ENCODE measurements at regions not wholly inside any gene's neighbourhood (a gene's known extent, or its start where the extent isn't known, plus 50 kb on each side); places are given as distances from the start of the nearest gene placed in this dataset.
"Not testable (repeated sequence)": the region's sequence is repeated elsewhere in the genome, so short reads cannot be mapped to it uniquely, and the experiment has no call there.

- Mint-ChIP-seq H3K4me1 (ENCODE audit: low read depth) (peaks cover 8% of the 10 kb centered on the region), H3K4me3 (no peak overlapping the region), H3K36me3 (ENCODE audit: low read depth) (no peaks in the 10 kb centered on the region), H3K27me3 (ENCODE audit: insufficient read depth) (peaks cover 2% of the 10 kb centered on the region), H3K9me3 (no peaks in the 10 kb centered on the region), H3K27ac (no peak overlapping the region)
- no peak for DNase-seq (ENCODE audit: low spot score)
- intact Hi-C loops (cut with micrococcal nuclease) = loop anchor here (5.0 kb wide), 1 partner anchor 69 kb away; no protein-coding TSS in a partner anchor
Observed at GRCh38 chr6:11938285-11938890, 73.7 kb upstream of the HIVEP1 start.

DNA sequence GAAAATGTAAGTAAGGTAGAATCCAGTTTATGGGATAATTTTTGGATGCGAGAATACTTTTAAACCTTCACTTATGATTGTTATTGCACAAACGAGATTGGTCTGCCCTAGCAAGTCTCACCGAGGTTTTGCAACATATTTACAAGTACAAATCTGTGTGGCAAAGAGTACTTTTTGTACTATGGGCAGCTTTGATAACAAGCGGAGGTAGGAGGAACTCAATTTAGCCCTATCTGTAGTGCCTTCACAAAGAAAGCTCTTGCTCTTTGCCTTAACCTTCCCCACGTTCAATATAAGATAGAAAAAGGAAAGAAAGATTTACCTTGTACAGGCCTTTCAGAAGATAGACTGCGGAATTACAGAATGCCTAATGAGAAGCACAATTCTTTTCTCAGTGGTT, 77.5 kb upstream of the HIVEP1 start:
- Mint-ChIP-seq H3K4me1 (ENCODE audit: low read depth) (no peaks in the 10 kb centered on the region), H3K4me3 (no peak overlapping the region), H3K9me3 (no peaks in the 10 kb centered on the region), H3K36me3 (ENCODE audit: low read depth) (no peaks in the 10 kb centered on the region), H3K27me3 (ENCODE audit: insufficient read depth) (peaks cover 2% of the 10 kb centered on the region), H3K27ac (no peak overlapping the region)
- no peak for DNase-seq (ENCODE audit: low spot score)
- intact Hi-C loops (cut with micrococcal nuclease) = loop anchor here (5.0 kb wide), 1 partner anchor 73 kb away; no protein-coding TSS in a partner anchor

- DNase-seq (ENCODE audit: low spot score); H3K36me3 Mint-ChIP-seq (ENCODE audit: low read depth); H3K27ac Mint-ChIP-seq; intact Hi-C loops (cut with micrococcal nuclease); H3K9me3 Mint-ChIP-seq; H3K4me1 Mint-ChIP-seq (ENCODE audit: low read depth); H3K27me3 Mint-ChIP-seq (ENCODE audit: insufficient read depth); H3K4me3 Mint-ChIP-seq: not testable (repeated sequence)
Observed at GRCh38 chr6:11932892-11933291, 79.2 kb upstream of the HIVEP1 start.

- intact Hi-C loops (cut with micrococcal nuclease) = no loop called here
- peaks cover 6% of the 10 kb centered on the region for H3K27me3 Mint-ChIP-seq (ENCODE audit: insufficient read depth)
- DNase-seq (ENCODE audit: low spot score) = no peak
- H3K36me3 Mint-ChIP-seq (ENCODE audit: low read depth) = no peaks in the 10 kb centered on the region
- H3K4me1 Mint-ChIP-seq (ENCODE audit: low read depth) = no peaks in the 10 kb centered on the region
- H3K9me3 Mint-ChIP-seq = no peaks in the 10 kb centered on the region
- no peak overlapping the region for H3K4me3 Mint-ChIP-seq
- H3K27ac Mint-ChIP-seq = no peak overlapping the region
Observed at GRCh38 chr6:11931296-11932035, 80.6 kb upstream of the HIVEP1 start.

DNA sequence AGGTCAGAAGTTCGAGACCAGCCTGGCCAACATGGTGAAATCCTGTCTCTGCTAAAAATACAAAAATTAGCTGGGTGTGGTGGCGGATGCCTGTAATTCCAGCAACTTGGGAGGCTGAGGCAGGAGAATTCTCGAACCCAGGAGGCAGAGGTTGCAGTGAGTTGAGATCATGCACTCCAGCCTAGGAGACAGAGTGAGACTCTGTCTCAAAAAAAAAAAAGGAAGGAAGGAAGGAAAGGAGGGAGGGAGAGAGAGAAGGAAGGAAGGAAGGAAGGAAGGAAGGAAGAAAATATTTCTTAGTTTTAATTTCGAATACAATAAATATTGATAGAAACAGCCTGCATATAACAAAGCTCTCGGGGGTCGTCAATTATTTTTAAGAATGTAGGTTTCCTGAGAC, 81.3 kb upstream of the HIVEP1 start:
- H3K4me1 Mint-ChIP-seq (ENCODE audit: low read depth); H3K9me3 Mint-ChIP-seq; H3K27ac Mint-ChIP-seq; intact Hi-C loops (cut with micrococcal nuclease); H3K4me3 Mint-ChIP-seq; H3K36me3 Mint-ChIP-seq (ENCODE audit: low read depth); DNase-seq (ENCODE audit: low spot score); H3K27me3 Mint-ChIP-seq (ENCODE audit: insufficient read depth): not testable (repeated sequence)

DNA sequence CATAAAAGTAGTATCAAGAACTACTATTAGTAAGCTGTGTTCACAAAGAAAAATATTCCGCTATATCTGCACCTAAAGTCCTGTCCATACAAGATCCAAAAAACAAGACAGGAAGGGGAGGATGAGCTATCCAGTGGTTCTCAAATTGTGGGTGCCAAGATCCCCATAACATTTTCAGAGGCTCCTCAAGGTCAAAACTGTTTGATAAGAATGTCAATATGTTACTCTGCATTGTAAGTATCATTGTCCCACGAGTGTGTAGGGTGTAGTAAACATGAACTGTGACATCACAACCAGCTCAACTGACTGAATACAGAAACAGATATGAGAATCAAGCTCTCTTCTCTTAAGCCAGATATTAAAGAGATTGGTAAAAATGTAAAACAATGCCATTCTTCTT, 81.9 kb upstream of the HIVEP1 start:
- H3K4me3 Mint-ChIP-seq = no peak overlapping the region
- intact Hi-C loops (cut with micrococcal nuclease) = no loop called here
- H3K9me3 Mint-ChIP-seq = no peaks in the 10 kb centered on the region
- H3K27ac Mint-ChIP-seq = no peak overlapping the region
- no peaks in the 10 kb centered on the region for H3K4me1 Mint-ChIP-seq (ENCODE audit: low read depth)
- H3K36me3 Mint-ChIP-seq (ENCODE audit: low read depth) = no peaks in the 10 kb centered on the region
- H3K27me3 Mint-ChIP-seq (ENCODE audit: insufficient read depth) = peaks cover 7% of the 10 kb centered on the region
- no peak for DNase-seq (ENCODE audit: low spot score)

DNA sequence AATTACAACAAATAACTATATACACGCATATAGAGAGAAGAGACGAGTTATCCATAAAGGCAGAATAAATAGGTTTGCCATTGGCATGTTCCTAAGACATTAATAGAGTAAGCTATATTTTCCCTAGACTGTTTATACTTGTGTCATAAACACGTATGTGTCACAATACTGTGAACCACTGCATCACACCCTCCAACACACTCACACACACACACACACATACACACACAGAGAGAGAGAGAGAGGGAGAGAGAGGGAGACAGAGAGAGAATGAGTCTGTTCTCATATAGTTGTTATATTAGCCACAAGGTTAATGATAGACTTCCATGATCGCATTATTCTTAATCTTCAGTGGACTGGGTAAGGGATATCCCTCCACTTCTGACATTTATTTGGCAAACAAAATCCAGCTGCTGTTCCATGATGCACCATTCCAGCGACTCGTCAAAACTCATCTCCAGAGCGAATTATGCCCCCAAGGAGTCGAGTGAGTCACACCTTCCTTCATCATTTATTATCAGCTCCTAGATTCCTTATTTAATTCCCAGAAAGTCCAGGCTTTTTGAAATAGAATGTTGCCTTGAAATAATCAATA, 82.8 kb upstream of the HIVEP1 start:
- intact Hi-C loops (cut with micrococcal nuclease) = no loop called here
- no peaks in the 10 kb centered on the region for H3K9me3 Mint-ChIP-seq
- peaks cover 5% of the 10 kb centered on the region for H3K27me3 Mint-ChIP-seq (ENCODE audit: insufficient read depth)
- no peaks in the 10 kb centered on the region for H3K36me3 Mint-ChIP-seq (ENCODE audit: low read depth)
- H3K4me1 Mint-ChIP-seq (ENCODE audit: low read depth) = no peaks in the 10 kb centered on the region
- no peak overlapping the region for H3K4me3 Mint-ChIP-seq
- no peak for DNase-seq (ENCODE audit: low spot score)
- no peak overlapping the region for H3K27ac Mint-ChIP-seq

DNA sequence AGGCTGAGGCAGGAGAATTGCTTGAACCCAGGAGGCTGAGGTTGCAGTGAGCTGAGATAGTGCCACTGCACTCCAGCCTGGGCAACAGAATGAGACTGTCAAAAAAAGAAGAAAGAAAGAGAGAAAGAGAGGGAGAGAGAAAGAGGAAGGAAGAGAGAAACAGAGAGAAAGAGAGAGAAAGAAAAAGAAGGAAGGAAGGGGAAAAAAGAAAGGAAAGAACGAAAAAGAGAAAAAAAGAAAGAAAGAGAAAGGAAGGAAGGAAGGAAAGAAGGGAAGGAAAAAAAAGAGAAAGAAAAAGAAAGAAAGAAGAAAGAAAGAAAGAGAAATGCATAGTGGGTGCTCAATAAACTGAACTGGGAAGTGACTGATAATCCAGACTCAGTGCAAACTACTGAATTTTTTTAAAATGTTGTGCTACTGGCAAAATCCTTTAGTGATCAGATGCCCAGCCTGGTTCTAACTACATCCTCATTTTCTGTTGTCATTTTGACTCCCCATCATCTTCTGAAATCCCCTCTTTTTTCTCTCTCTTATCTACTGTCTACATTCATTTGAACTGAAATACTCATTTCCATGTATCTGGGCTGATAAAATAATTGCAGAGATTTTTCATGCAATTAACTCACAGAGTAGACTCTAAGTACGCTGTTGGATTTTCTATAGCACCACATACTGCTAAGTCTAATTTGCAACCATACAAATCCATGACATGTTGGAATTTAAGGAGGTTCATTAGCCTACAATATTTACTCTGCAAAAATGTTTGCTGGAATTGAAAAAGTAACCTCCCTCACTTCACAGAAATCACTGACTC, 85.3 kb upstream of the HIVEP1 start:
- no peaks in the 10 kb centered on the region for H3K9me3 Mint-ChIP-seq
- no peak overlapping the region for H3K4me3 Mint-ChIP-seq
- no peaks in the 10 kb centered on the region for H3K4me1 Mint-ChIP-seq (ENCODE audit: low read depth)
- H3K27ac Mint-ChIP-seq = no peak overlapping the region
- peaks cover 5% of the 10 kb centered on the region for H3K27me3 Mint-ChIP-seq (ENCODE audit: insufficient read depth)
- intact Hi-C loops (cut with micrococcal nuclease) = no loop called here
- no peak for DNase-seq (ENCODE audit: low spot score)
- H3K36me3 Mint-ChIP-seq (ENCODE audit: low read depth) = no peaks in the 10 kb centered on the region

GRCh38 chr6:11925805-11926204, 86.3 kb upstream of the HIVEP1 start:
- H3K9me3 Mint-ChIP-seq = no peaks in the 10 kb centered on the region
- peaks cover 5% of the 10 kb centered on the region for H3K27me3 Mint-ChIP-seq (ENCODE audit: insufficient read depth)
- H3K36me3 Mint-ChIP-seq (ENCODE audit: low read depth) = no peaks in the 10 kb centered on the region
- no peak for DNase-seq (ENCODE audit: low spot score)
- H3K27ac Mint-ChIP-seq = no peak overlapping the region
- H3K4me1 Mint-ChIP-seq (ENCODE audit: low read depth) = no peaks in the 10 kb centered on the region
- no peak overlapping the region for H3K4me3 Mint-ChIP-seq
- intact Hi-C loops (cut with micrococcal nuclease) = no loop called here

DNA sequence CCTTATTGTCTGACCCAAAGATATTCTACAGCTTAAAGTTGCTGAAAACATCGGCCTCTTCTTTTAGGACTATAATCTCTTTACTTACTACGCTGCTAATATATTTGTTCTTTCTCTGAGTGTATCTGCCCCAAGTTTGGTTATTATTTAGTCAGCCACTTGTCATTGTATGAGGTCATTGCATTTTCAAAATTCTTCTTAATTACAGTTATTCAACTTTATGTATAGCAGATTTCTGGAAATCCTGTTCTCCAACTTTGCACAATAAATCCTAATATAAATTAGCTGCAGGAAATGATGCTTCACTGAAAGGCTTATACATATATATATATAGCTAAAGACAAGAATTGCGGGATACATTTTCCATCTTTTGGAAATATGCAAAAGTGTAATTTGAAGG, 88.5 kb upstream of the HIVEP1 start:
- intact Hi-C loops (cut with micrococcal nuclease) = no loop called here
- Mint-ChIP-seq H3K27me3 (ENCODE audit: insufficient read depth) (peaks cover 7% of the 10 kb centered on the region), H3K4me3 (no peak overlapping the region), H3K4me1 (ENCODE audit: low read depth) (no peaks in the 10 kb centered on the region), H3K9me3 (no peaks in the 10 kb centered on the region), H3K27ac (no peak overlapping the region), H3K36me3 (ENCODE audit: low read depth) (no peaks in the 10 kb centered on the region)
- no peak for DNase-seq (ENCODE audit: low spot score)

- intact Hi-C loops (cut with micrococcal nuclease) = no loop called here
- DNase-seq (ENCODE audit: low spot score) = no peak
- Mint-ChIP-seq H3K9me3 (no peaks in the 10 kb centered on the region), H3K27me3 (ENCODE audit: insufficient read depth) (peaks cover 7% of the 10 kb centered on the region), H3K4me1 (ENCODE audit: low read depth) (no peaks in the 10 kb centered on the region), H3K27ac (no peak overlapping the region), H3K36me3 (ENCODE audit: low read depth) (no peaks in the 10 kb centered on the region), H3K4me3 (no peak overlapping the region)
Observed at GRCh38 chr6:11922901-11923300, 89.2 kb upstream of the HIVEP1 start.

DNA sequence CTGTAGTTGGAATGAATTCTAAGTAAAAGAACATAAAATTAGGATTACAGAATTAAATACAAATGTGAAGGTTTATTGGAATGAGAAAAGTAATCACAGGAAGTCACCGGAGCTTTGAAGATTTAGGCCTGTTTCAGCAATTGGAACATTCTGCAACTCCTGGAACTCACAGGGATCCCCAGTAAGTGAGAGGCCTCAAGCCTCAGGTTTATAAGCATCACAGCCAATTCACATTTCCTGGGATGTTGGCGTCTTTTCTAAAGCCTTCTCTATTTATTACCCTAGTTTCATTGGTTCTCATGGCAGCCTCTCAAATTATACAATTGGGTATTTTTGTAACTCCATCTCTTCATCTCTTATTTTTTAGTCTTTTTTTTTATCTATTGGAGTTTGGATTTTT, 90.4 kb upstream of the HIVEP1 start:
- intact Hi-C loops (cut with micrococcal nuclease) = no loop called here
- no peaks in the 10 kb centered on the region for H3K9me3 Mint-ChIP-seq

DNA sequence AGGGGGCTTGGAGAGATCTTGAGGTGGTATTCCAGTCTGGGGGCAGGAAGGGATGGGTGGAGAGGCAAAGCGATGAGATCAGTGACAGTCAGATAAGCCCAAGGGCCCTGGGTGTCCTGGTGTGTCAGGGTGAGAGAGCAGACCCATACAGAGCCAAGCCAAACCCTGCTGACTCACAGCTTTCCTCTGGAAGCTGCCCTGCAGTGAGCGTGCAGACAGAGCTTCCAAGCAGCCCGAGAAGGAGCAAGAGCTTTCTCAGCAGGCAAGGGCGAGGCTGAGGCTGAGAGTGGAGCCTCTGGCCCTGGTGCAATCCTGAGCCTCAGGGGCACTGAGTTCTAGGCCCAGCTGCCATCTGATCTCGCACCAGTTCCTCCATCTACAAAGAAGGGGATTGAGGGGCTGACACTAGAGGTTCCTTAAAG, 91.1 kb upstream of the HIVEP1 start:
- DNase-seq (ENCODE audit: low spot score) = no peak
- intact Hi-C loops (cut with micrococcal nuclease) = no loop called here
- no peaks in the 10 kb centered on the region for H3K4me1 Mint-ChIP-seq (ENCODE audit: low read depth)
- no peak overlapping the region for H3K4me3 Mint-ChIP-seq
- no peaks in the 10 kb centered on the region for H3K9me3 Mint-ChIP-seq
- no peak overlapping the region for H3K27ac Mint-ChIP-seq
- peaks cover 2% of the 10 kb centered on the region for H3K27me3 Mint-ChIP-seq (ENCODE audit: insufficient read depth)
- H3K36me3 Mint-ChIP-seq (ENCODE audit: low read depth) = no peaks in the 10 kb centered on the region

More for the DNA sequence above, 90.4 kb upstream of the HIVEP1 start:
- Mint-ChIP-seq H3K27me3 (ENCODE audit: insufficient read depth) (peaks cover 4% of the 10 kb centered on the region), H3K4me1 (ENCODE audit: low read depth) (no peaks in the 10 kb centered on the region), H3K4me3 (no peak overlapping the region), H3K27ac (no peak overlapping the region), H3K36me3 (ENCODE audit: low read depth) (no peaks in the 10 kb centered on the region)
- DNase-seq (ENCODE audit: low spot score) = no peak
